ENCODE measurements at regions not wholly inside any gene's neighbourhood (a gene's known extent, or its start where the extent isn't known, plus 50 kb on each side); places are given as distances from the start of the nearest gene placed in this dataset.
"Not testable (repeated sequence)": the region's sequence is repeated elsewhere in the genome, so short reads cannot be mapped to it uniquely, and the experiment has no call there.

- DNase-seq = no peak
These were observed 121.7 kb upstream of the PITX1 start for GRCh38 chr5:135155616-135156214.

GRCh38 chr5:135154961-135155360 is 120.9 kb upstream of the PITX1 start:
- DNase-seq = no peak

- no peak for DNase-seq
These were observed 120.2 kb upstream of the PITX1 start for GRCh38 chr5:135154197-135154596.

- DNase-seq = no peak
These were observed 119.6 kb upstream of the PITX1 start for GRCh38 chr5:135153661-135154060.

GRCh38 chr5:135153259-135153658 is 119.2 kb upstream of the PITX1 start:
- no peak for DNase-seq

GRCh38 chr5:135151660-135152059 is 117.6 kb upstream of the PITX1 start:
- not testable (repeated sequence) for DNase-seq

GRCh38 chr5:135151256-135151655 is 117.2 kb upstream of the PITX1 start:
- no peak for DNase-seq

GRCh38 chr5:135150767-135151166 is 116.7 kb upstream of the PITX1 start:
- DNase-seq = no peak

GRCh38 chr5:135149956-135150723 is 116.1 kb upstream of the PITX1 start:
- DNase-seq = no peak

GRCh38 chr5:135149229-135149955 is 115.4 kb upstream of the PITX1 start:
- DNase-seq = no peak

GRCh38 chr5:135147294-135148090 is 113.5 kb upstream of the PITX1 start:
- DNase-seq = no peak

GRCh38 chr5:135145985-135146384 is 112.0 kb upstream of the PITX1 start:
- no peak for DNase-seq

- DNase-seq = not testable (repeated sequence)
These were observed 109.7 kb upstream of the PITX1 start for GRCh38 chr5:135143682-135144081.

- no peak for DNase-seq
These were observed 107.6 kb upstream of the PITX1 start for GRCh38 chr5:135141303-135142268.

GRCh38 chr5:135140446-135141204 is 106.6 kb upstream of the PITX1 start:
- no peak for DNase-seq

- DNase-seq = no peak
These were observed 105.5 kb upstream of the PITX1 start for GRCh38 chr5:135139381-135140134.

GRCh38 chr5:135138116-135138850 is 104.3 kb upstream of the PITX1 start:
- DNase-seq = no peak

GRCh38 chr5:135137146-135137915 is 103.3 kb upstream of the PITX1 start:
- no peak for DNase-seq

- no peak for DNase-seq
These were observed 102.5 kb upstream of the PITX1 start for GRCh38 chr5:135136546-135136945.
